GM21786 (cell line): ENCODE measurements at regions not wholly inside any gene's neighbourhood (a gene's known extent, or its start where the extent isn't known, plus 50 kb on each side); places are given as distances from the start of the nearest gene placed in this dataset.
"Not testable (repeated sequence)": the region's sequence is repeated elsewhere in the genome, so short reads cannot be mapped to it uniquely, and the experiment has no call there.

Experiments used
- ATAC-seq: cut with Tn5 transposase; IDR thresholded peaks from one replicate; pipeline ENCODE4 v1.9.1; 2021; ENCODE audit not compliant: unreplicated experiment

GRCh38 chr13:31385540-31385939 lies 185.8 kb downstream of the B3GLCT start:
- ATAC-seq: no peak

GRCh38 chr13:31394506-31394905 lies 194.7 kb downstream of the B3GLCT start:
- ATAC-seq: no peak

GRCh38 chr13:31395090-31395489 lies 195.3 kb downstream of the B3GLCT start:
- ATAC-seq: no peak

- ATAC-seq: no peak
Measured at GRCh38 chr13:31399690-31400089, 199.9 kb downstream of the B3GLCT start.

GRCh38 chr13:31403711-31404110 lies 203.9 kb downstream of the B3GLCT start:
- not testable (repeated sequence) for ATAC-seq

- ATAC-seq: no peak
Measured at GRCh38 chr13:31408927-31409326, 209.2 kb downstream of the B3GLCT start.

- ATAC-seq: no peak
Measured at GRCh38 chr13:31409678-31410356, 210.0 kb downstream of the B3GLCT start.

GRCh38 chr13:31413516-31413915 lies 213.7 kb downstream of the B3GLCT start:
- no peak for ATAC-seq

- ATAC-seq: no peak
Measured at GRCh38 chr13:31416066-31416465, 216.3 kb downstream of the B3GLCT start.

- no peak for ATAC-seq
Measured at GRCh38 chr13:31418186-31418585, 218.4 kb downstream of the B3GLCT start.

- no peak for ATAC-seq
Measured at GRCh38 chr13:31421756-31422155, 222.0 kb downstream of the B3GLCT start.

GRCh38 chr13:31424130-31424729 lies 224.5 kb downstream of the B3GLCT start:
- peak; percentile 87 for ATAC-seq

GRCh38 chr13:31426395-31426794 lies 226.6 kb downstream of the B3GLCT start:
- no peak for ATAC-seq

GRCh38 chr13:31427151-31428100 lies 227.7 kb downstream of the B3GLCT start:
- ATAC-seq: no peak

- no peak for ATAC-seq
Measured at GRCh38 chr13:31431722-31432137, 232.0 kb downstream of the B3GLCT start.

GRCh38 chr13:31433207-31433606 lies 233.4 kb downstream of the B3GLCT start:
- ATAC-seq: no peak

- no peak for ATAC-seq
Measured at GRCh38 chr13:31433746-31434145, 234.0 kb downstream of the B3GLCT start.

- no peak for ATAC-seq
Measured at GRCh38 chr13:31434613-31435012, 234.8 kb downstream of the B3GLCT start.

GRCh38 chr13:31435536-31435935 lies 235.8 kb downstream of the B3GLCT start:
- no peak for ATAC-seq

- ATAC-seq: no peak
Measured at GRCh38 chr13:31436478-31436877, 236.7 kb downstream of the B3GLCT start.

GRCh38 chr13:31437975-31438374 lies 238.2 kb downstream of the B3GLCT start:
- no peak for ATAC-seq

GRCh38 chr13:31440132-31440531 lies 240.4 kb downstream of the B3GLCT start:
- ATAC-seq: no peak
